Activated CD4-positive, alpha-beta T cell treated with anti-CD3 and anti-CD28 coated beads, Interleukin-2, Interleukin-6, amounts not matched to agents 100 ng/mL and 50 ng/mL, durations not matched to agents 16 hours and 8 hours (primary cell): ENCODE measurements at regions not wholly inside any gene's neighbourhood (a gene's known extent, or its start where the extent isn't known, plus 50 kb on each side); places are given as distances from the start of the nearest gene placed in this dataset.

ENCODE experiments used
- DNase-seq: peaks from one replicate; pipeline ENCODE4 v3.0.0-alpha.2; 2020

DNA sequence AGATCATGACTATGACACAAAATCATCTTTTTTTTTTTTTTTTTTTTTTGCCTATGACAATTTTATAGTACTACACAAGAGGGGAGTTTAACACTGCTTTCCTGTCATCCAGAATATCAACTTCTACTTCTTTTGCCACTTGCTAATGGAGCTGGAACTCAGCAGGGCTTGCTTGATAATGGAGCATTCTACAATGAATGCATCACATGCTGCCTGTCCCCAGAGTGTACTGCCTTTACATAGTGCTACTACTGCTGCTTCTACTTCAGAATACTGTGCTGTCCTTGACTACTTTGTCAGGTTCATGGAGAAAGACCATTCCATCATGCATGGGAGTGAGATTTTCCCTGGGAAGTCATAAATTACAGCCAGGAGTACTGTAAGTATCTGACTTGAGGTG lies 338.6 kb upstream of the SEMA3A start:
- no peak for DNase-seq

DNA sequence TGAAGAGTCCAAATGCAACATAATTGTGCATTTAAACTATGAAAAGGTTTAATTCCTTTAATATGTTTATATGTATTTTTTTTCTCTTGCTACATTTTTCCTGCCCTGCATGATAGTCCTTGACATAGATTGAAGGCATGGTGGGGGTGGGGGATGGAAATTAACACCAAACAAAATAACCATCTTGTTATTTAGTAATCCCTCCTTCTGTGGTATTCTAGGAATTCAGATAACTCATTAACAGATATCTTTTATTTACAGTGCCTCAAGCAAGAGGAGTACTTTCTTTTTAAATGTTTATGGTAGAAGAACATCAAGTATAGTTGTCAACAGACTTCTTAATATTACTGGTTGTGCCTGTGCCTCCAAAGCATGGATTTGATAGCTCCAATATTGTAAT lies 337.6 kb upstream of the SEMA3A start:
- DNase-seq = no peak

- no peak for DNase-seq
These were observed 335.1 kb upstream of the SEMA3A start for GRCh38 chr7:84529480-84530205.

DNA sequence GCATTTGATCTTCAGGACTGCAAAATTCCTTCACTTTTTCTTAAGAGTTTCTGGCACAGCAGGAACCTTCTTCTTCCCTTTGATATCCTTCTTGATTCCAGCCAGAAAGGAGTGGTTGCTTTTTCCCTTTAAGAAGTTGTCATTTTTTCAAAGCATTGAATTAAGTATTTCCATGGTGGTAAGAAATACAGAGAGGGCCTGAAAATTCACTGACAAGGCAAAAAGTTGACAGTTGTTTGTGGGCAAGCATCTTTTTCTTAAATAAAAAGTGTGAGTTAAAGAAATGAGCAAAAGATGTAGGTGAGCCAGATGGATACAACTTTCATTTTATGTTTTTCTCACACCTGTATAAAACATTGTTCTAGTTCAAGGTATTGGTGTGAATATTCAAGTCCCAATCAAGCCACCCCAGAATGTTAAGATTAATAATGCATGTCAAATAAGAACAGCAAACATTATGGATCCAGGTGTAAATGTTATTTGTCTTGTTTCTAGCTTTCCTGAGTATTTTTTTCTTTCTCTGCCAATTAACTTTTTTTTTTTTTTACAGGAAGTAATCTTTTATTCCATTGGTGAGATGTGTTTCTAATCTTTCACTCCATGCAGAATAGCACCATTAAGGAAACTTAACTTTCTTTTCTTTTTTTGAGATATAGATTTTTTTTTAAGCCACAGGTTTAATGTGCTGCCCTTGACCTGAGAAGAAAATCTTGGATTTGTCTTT lies 334.3 kb upstream of the SEMA3A start:
- no peak for DNase-seq

GRCh38 chr7:84524714-84525694 lies 330.4 kb upstream of the SEMA3A start:
- no peak for DNase-seq

GRCh38 chr7:84513061-84513460 lies 318.5 kb upstream of the SEMA3A start:
- no peak for DNase-seq

GRCh38 chr7:84512055-84512454 lies 317.5 kb upstream of the SEMA3A start:
- no peak for DNase-seq

- DNase-seq = no peak
These were observed 315.9 kb upstream of the SEMA3A start for GRCh38 chr7:84510505-84510904.

GRCh38 chr7:84509522-84509921 lies 314.9 kb upstream of the SEMA3A start:
- no peak for DNase-seq

DNA sequence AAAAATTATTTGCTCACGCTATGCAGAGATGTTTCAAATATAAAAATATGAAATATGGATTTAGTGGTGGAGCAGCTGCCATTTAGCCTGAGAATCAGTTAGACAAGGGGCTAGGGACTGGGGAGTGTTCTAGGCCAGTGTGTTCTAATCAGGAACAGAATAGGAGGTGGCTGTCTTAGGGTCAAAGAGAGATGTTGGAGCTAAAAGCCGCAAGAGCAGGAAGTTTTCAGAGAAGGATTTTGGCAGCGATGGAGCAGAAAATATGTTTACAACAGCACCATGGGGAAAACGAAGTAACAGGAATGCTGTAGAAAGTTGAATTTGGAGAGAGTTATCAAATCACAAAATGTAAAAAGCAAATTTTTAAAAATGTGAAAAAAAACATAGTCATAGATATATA lies 314.0 kb upstream of the SEMA3A start:
- DNase-seq = no peak

GRCh38 chr7:84507529-84507928 lies 312.9 kb upstream of the SEMA3A start:
- no peak for DNase-seq

GRCh38 chr7:84506151-84506550 lies 311.6 kb upstream of the SEMA3A start:
- no peak for DNase-seq

- DNase-seq = no peak
These were observed 307.6 kb upstream of the SEMA3A start for GRCh38 chr7:84502239-84502638.

GRCh38 chr7:84497873-84498272 lies 303.3 kb upstream of the SEMA3A start:
- DNase-seq = no peak

- DNase-seq = no peak
These were observed 300.5 kb upstream of the SEMA3A start for GRCh38 chr7:84495128-84495527.

- no peak for DNase-seq
These were observed 297.8 kb upstream of the SEMA3A start for GRCh38 chr7:84492098-84493034.

GRCh38 chr7:84490661-84491060 lies 296.1 kb upstream of the SEMA3A start:
- no peak for DNase-seq

- DNase-seq = no peak
These were observed 290.0 kb upstream of the SEMA3A start for GRCh38 chr7:84484502-84485079.

DNA sequence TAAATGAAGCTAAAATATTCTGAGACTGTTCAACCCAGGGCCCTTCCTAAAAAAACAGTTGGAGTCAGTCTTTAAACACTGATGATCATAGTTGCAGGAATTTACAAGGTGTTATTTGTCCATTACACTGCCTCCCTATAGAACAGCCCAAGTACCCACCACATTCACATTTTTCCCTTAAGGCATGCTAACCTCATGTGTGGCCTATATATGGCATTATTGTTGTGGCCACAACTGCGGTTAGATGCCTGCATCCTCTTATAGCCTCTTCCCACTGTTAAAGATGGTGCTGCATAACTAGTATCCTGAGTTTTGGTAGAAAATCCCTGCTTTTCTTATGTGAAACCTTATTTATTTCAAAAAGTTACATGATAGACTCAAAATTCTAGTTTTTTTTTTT lies 287.9 kb upstream of the SEMA3A start:
- DNase-seq = no peak

DNA sequence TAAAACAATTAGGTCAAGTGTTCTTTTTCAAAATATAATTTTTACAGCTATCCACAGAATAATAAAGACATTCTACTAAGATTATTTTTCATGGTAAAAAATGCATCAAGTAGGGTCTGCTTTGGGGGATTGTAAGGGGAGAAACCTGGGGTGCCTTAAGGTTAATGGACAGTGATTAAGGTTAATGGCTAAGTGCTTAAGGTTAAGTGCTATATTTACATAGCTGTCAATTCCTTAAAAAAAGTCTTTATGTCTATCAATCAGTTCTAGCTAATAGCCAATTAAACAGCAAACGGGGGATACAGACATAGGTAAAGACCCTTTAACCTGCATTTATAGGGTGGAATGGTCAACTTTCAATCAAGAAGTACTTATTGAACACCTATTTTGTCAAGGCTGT lies 284.5 kb upstream of the SEMA3A start:
- no peak for DNase-seq

DNA sequence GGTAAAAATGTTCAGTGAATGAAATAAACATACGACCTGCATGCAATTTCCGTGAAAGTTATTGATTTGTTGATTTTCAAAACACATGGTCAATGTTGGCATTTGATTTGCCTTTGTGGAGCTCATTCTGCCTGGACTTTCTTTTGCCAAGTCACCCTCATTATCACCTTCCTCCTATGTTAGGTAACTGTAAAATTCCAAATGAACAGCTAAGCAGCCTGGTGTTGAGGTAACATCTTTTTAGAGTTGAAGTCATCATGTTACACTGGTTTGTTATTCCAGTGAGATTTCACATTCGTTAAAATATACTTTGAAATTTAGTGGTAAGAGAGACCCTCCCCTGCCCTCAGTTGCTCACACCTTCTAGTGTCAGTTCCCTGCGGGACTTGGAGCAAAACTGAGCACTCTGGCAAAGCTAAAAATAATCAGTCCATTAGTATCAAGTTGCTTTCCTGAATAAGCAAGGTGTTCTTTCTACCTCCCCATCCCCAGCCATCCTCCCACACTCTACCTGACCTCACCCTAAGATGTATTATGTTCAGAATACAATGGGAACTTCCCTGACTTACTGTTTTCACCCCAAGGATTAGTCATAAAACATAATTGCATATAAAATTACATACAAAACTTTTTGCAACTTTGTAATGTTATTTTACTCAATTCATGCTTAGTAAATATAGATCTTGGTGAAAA lies 283.3 kb upstream of the SEMA3A start:
- no peak for DNase-seq
